NB4 (cell line): ENCODE measurements at regions not wholly inside any gene's neighbourhood (a gene's known extent, or its start where the extent isn't known, plus 50 kb on each side); places are given as distances from the start of the nearest gene placed in this dataset.

Experiments
- TF ChIP-seq, protein P1 (sequence below): IDR thresholded peaks from one replicate; pipeline ENCODE4 v1.5.1; 2012; ENCODE audit warnings: low read depth, low read length
- TF ChIP-seq, protein P2 (sequence below): IDR thresholded peaks from 2 replicates; pipeline ENCODE4 v1.6.1; 2011; ENCODE audit warnings: low read depth, low read length

DNA sequence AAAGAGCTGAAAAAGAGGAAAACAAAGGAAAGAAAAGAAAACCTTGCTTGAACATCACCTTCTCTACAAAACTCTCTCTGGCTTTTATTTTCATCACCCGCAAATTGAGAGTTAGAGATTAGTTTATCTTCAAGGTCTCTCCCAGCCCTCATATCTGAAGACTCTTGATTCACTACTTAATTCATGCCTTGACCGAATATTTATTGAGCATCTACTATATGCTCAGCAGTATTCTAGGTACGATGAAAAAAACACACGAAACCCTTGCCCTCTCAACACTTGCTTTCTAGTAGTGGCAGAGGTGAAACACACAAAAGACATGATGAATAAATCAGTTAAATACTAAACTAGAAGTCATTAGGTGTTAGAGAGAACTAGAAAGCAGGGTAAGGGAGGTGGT, 150.6 kb upstream of the CADM1 start:
- TF ChIP-seq, protein P1, sequence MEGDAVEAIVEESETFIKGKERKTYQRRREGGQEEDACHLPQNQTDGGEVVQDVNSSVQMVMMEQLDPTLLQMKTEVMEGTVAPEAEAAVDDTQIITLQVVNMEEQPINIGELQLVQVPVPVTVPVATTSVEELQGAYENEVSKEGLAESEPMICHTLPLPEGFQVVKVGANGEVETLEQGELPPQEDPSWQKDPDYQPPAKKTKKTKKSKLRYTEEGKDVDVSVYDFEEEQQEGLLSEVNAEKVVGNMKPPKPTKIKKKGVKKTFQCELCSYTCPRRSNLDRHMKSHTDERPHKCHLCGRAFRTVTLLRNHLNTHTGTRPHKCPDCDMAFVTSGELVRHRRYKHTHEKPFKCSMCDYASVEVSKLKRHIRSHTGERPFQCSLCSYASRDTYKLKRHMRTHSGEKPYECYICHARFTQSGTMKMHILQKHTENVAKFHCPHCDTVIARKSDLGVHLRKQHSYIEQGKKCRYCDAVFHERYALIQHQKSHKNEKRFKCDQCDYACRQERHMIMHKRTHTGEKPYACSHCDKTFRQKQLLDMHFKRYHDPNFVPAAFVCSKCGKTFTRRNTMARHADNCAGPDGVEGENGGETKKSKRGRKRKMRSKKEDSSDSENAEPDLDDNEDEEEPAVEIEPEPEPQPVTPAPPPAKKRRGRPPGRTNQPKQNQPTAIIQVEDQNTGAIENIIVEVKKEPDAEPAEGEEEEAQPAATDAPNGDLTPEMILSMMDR, result no peak
- TF ChIP-seq, protein P2, sequence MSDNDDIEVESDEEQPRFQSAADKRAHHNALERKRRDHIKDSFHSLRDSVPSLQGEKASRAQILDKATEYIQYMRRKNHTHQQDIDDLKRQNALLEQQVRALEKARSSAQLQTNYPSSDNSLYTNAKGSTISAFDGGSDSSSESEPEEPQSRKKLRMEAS, result no peak
